ENCODE measurements at regions not wholly inside any gene's neighbourhood (a gene's known extent, or its start where the extent isn't known, plus 50 kb on each side); places are given as distances from the start of the nearest gene placed in this dataset.

- no peak for DNase-seq (ENCODE audit: extremely low spot score, unreplicated experiment)
- Mint-ChIP-seq H3K36me3 (ENCODE audit: unreplicated experiment) (no peaks in the 10 kb centered on the region), H3K9me3 (ENCODE audit: unreplicated experiment) (no peaks in the 10 kb centered on the region), H3K27ac (ENCODE audit: unreplicated experiment) (no peak overlapping the region), H3K4me1 (ENCODE audit: unreplicated experiment) (peaks cover 45% of the 10 kb centered on the region), H3K4me3 (ENCODE audit: unreplicated experiment) (no peak overlapping the region), H3K27me3 (ENCODE audit: unreplicated experiment) (no peaks in the 10 kb centered on the region)
- TF ChIP-seq CTCF (IDR thresholded peaks at IDR 0.05) = no peak
Observed at GRCh38 chr6:80550748-80551147, 444.3 kb downstream of the BCKDHB start.

- H3K4me3 Mint-ChIP-seq (ENCODE audit: unreplicated experiment) = no peak overlapping the region
- H3K4me1 Mint-ChIP-seq (ENCODE audit: unreplicated experiment) = peaks cover 49% of the 10 kb centered on the region
- H3K27me3 Mint-ChIP-seq (ENCODE audit: unreplicated experiment) = no peaks in the 10 kb centered on the region
- DNase-seq (ENCODE audit: extremely low spot score, unreplicated experiment) = no peak
- H3K36me3 Mint-ChIP-seq (ENCODE audit: unreplicated experiment) = no peaks in the 10 kb centered on the region
- no peak overlapping the region for H3K27ac Mint-ChIP-seq (ENCODE audit: unreplicated experiment)
- H3K9me3 Mint-ChIP-seq (ENCODE audit: unreplicated experiment) = no peaks in the 10 kb centered on the region
- no peak for TF ChIP-seq CTCF (IDR thresholded peaks at IDR 0.05)
Observed at GRCh38 chr6:80550281-80550680, 443.8 kb downstream of the BCKDHB start.

- Mint-ChIP-seq H3K4me3 (ENCODE audit: unreplicated experiment) (no peak overlapping the region), H3K4me1 (ENCODE audit: unreplicated experiment) (peaks cover 67% of the 10 kb centered on the region), H3K27ac (ENCODE audit: unreplicated experiment) (peak overlapping the region; percentile 70), H3K9me3 (ENCODE audit: unreplicated experiment) (no peaks in the 10 kb centered on the region), H3K36me3 (ENCODE audit: unreplicated experiment) (no peaks in the 10 kb centered on the region), H3K27me3 (ENCODE audit: unreplicated experiment) (no peaks in the 10 kb centered on the region)
- TF ChIP-seq CTCF (IDR thresholded peaks at IDR 0.05) = no peak
- no peak for DNase-seq (ENCODE audit: extremely low spot score, unreplicated experiment)
Observed at GRCh38 chr6:80548532-80548931, 442.1 kb downstream of the BCKDHB start.

- Mint-ChIP-seq H3K36me3 (ENCODE audit: unreplicated experiment) (no peaks in the 10 kb centered on the region), H3K27me3 (ENCODE audit: unreplicated experiment) (no peaks in the 10 kb centered on the region), H3K4me3 (ENCODE audit: unreplicated experiment) (no peak overlapping the region), H3K9me3 (ENCODE audit: unreplicated experiment) (no peaks in the 10 kb centered on the region), H3K4me1 (ENCODE audit: unreplicated experiment) (peaks cover 64% of the 10 kb centered on the region), H3K27ac (ENCODE audit: unreplicated experiment) (peak overlapping the region; percentile 70)
- no peak for TF ChIP-seq CTCF (IDR thresholded peaks at IDR 0.05)
- no peak for DNase-seq (ENCODE audit: extremely low spot score, unreplicated experiment)
Observed at GRCh38 chr6:80547827-80548226, 441.4 kb downstream of the BCKDHB start.

- H3K27me3 Mint-ChIP-seq (ENCODE audit: unreplicated experiment) = no peaks in the 10 kb centered on the region
- H3K9me3 Mint-ChIP-seq (ENCODE audit: unreplicated experiment) = no peaks in the 10 kb centered on the region
- H3K4me3 Mint-ChIP-seq (ENCODE audit: unreplicated experiment) = no peak overlapping the region
- no peak for TF ChIP-seq CTCF (IDR thresholded peaks at IDR 0.05)
- H3K4me1 Mint-ChIP-seq (ENCODE audit: unreplicated experiment) = peaks cover 64% of the 10 kb centered on the region
- no peak for DNase-seq (ENCODE audit: extremely low spot score, unreplicated experiment)
- H3K27ac Mint-ChIP-seq (ENCODE audit: unreplicated experiment) = no peak overlapping the region
- no peaks in the 10 kb centered on the region for H3K36me3 Mint-ChIP-seq (ENCODE audit: unreplicated experiment)
Observed at GRCh38 chr6:80544976-80545722, 438.7 kb downstream of the BCKDHB start.

All from osteocyte (in vitro differentiated cells).